HL-60 (cell line): ENCODE measurements at regions not wholly inside any gene's neighbourhood (a gene's known extent, or its start where the extent isn't known, plus 50 kb on each side); places are given as distances from the start of the nearest gene placed in this dataset.

ENCODE experiments used
- CTCF ChIP-seq: IDR thresholded peaks from one replicate; pipeline ENCODE4 v1.5.1; 2011; ENCODE audit warnings: low read length, control low read depth, inconsistent platforms; ENCODE audit not compliant: insufficient read depth
- GABPA ChIP-seq: IDR thresholded peaks from 2 replicates; pipeline ENCODE4 v1.6.1; 2012; ENCODE audit warnings: low read depth
- POLR2AphosphoS5 ChIP-seq: IDR thresholded peaks from 2 replicates; pipeline ENCODE4 v1.6.1; 2012; ENCODE audit warnings: low read depth
- REST ChIP-seq: IDR thresholded peaks from 2 replicates; pipeline ENCODE4 v1.6.1; 2012; ENCODE audit warnings: low read depth; ENCODE audit not compliant: insufficient replicate concordance
- SPI1 ChIP-seq: IDR thresholded peaks from 2 replicates; pipeline ENCODE4 v1.6.1; 2012; ENCODE audit warnings: low read depth, mild to moderate bottlenecking, borderline replicate concordance

GRCh38 chr20:62553136-62553837 is 77.5 kb upstream of the GATA5 start:
- TF ChIP-seq CTCF, result no peak
- TF ChIP-seq REST, result no peak
- TF ChIP-seq POLR2AphosphoS5, result no peak
- no peak for TF ChIP-seq GABPA
- no peak for TF ChIP-seq SPI1
